HCT116 (cell line): ENCODE measurements at regions not wholly inside any gene's neighbourhood (a gene's known extent, or its start where the extent isn't known, plus 50 kb on each side); places are given as distances from the start of the nearest gene placed in this dataset.

Source experiments
- ATAC-seq: fragments of 200-7000 bp; cut with Tn5 transposase; 2 replicates; pipeline ENCODE4 v1.9.1; 2020; ENCODE audit warnings: mild to moderate bottlenecking, moderate library complexity
- BruUV-seq: library from RNA; stranded (reverse); fragments of 400-500 nt; replicated peaks from 2 replicates; lab custom pipeline; 2021; lab: Mats Ljungman, UMichigan
- CTCF ChIA-PET: fragments of 300-600 bp; sonication (Branson Sonifier 250); formaldehyde crosslinking; loops from one replicate; lab custom pipeline; 2021; ENCODE audit warnings: antibody characterized with exemption; lab: Charles Lee
- POLR2A ChIA-PET: fragments of 300-600, 350-600 bp; sonication (Branson Sonifier 250); formaldehyde crosslinking; loops from one replicate; lab custom pipeline; 2021; ENCODE audit warnings: antibody characterized with exemption; lab: Charles Lee
- RAD21 ChIA-PET, 2 experiments: fragments of 300-600 bp; sonication (Branson Sonifier 250); formaldehyde crosslinking; loops; one replicate each; lab custom pipeline; 2023; ENCODE audit warnings: low total read pairs in 2 of 2; ENCODE audit not compliant: uncharacterized antibody in 2 of 2, unreplicated experiment in 2 of 2, low non-redundant PET in 1 of 2; lab: Charles Lee
- DNase-seq: peaks from one replicate; pipeline ENCODE4 v3.0.0-alpha.2; 2010; ENCODE audit warnings: low read depth, low spot score
- H2AFZ ChIP-seq: fragments of 200-600 bp; shearing (Covaris generic), sonication (generic); 2 replicates; pipeline ENCODE4 v1.6.1; 2017; ENCODE audit warnings: low read depth, mixed run types, mixed read lengths, antibody characterized with exemption, low read length; ENCODE audit not compliant: poor library complexity, severe bottlenecking
- H3K27ac ChIP-seq: 2 replicates; pipeline ENCODE4 v1.5.1; 2012; ENCODE audit warnings: low read depth, low read length
- H3K27me3 ChIP-seq: fragments of 200-600 bp; sonication (generic); 2 replicates; pipeline ENCODE4 v1.6.1; 2016; ENCODE audit warnings: mixed run types, low read length, mixed read lengths; ENCODE audit not compliant: insufficient read depth
- H3K36me3 ChIP-seq, 2 experiments: fragments of 200-500 bp in 1 of 2; fragments of 200-600 bp in 1 of 2; sonication (Bioruptor generic) in 1 of 2; sonication (generic) in 1 of 2; 2 replicates each; pipeline versions ENCODE4 v1.5.1 to v1.6.1; 2014 to 2016; ENCODE audit warnings: low read length in 2 of 2, inconsistent platforms in 1 of 2, mixed read lengths in 1 of 2, mixed run types in 1 of 2; ENCODE audit not compliant: insufficient read depth in 2 of 2, control insufficient read depth in 1 of 2
- H3K4me1 ChIP-seq, 2 experiments: fragments of 200-600 bp in 1 of 2; sonication (generic) in 1 of 2; 2 replicates each; pipeline versions ENCODE4 v1.5.1 to v1.6.1; 2012 to 2017; ENCODE audit warnings: low read length in 2 of 2, inconsistent platforms in 1 of 2, mild to moderate bottlenecking in 1 of 2, mixed read lengths in 1 of 2, mixed run types in 1 of 2, moderate library complexity in 1 of 2; ENCODE audit not compliant: insufficient read depth in 2 of 2, control insufficient read depth in 1 of 2
- H3K4me2 ChIP-seq: fragments of 200-600 bp; sonication (generic); 2 replicates; pipeline ENCODE4 v1.6.1; 2017; ENCODE audit warnings: mixed run types, low read length, mixed read lengths
- H3K4me3 ChIP-seq, 2 experiments: fragments of 200-600 bp in 1 of 2; sonication (generic) in 1 of 2; replicated peaks in 1 of 2; 2 replicates each; pipeline ENCODE4 v1.5.1; 2011 to 2016; ENCODE audit warnings: low read length in 2 of 2, control low read depth in 1 of 2, low read depth in 1 of 2, mild to moderate bottlenecking in 1 of 2, mixed read lengths in 1 of 2, mixed run types in 1 of 2
- H3K79me2 ChIP-seq: fragments of 200-600 bp; sonication (generic); 2 replicates; pipeline ENCODE4 v1.6.1; 2017; ENCODE audit warnings: mild to moderate bottlenecking, mixed run types, low read length, moderate library complexity, mixed read lengths; ENCODE audit not compliant: insufficient read depth
- H3K9ac ChIP-seq: fragments of 200-600 bp; sonication (generic); 2 replicates; pipeline ENCODE4 v1.6.1; 2016; ENCODE audit warnings: low read length, mixed read lengths
- H3K9me2 ChIP-seq: fragments of 200-600 bp; sonication (generic), shearing (Covaris generic); 2 replicates; pipeline ENCODE4 v1.6.1; 2017; ENCODE audit warnings: mixed run types, mild to moderate bottlenecking, moderate library complexity; ENCODE audit not compliant: insufficient read depth
- H3K9me3 ChIP-seq, 2 experiments: fragments of 200-500 bp in 1 of 2; fragments of 200-600 bp in 1 of 2; sonication (Bioruptor generic) in 1 of 2; sonication (generic) in 1 of 2; 2 replicates each; pipeline ENCODE4 v1.6.1; 2014 to 2017; ENCODE audit warnings: low read length in 2 of 2, mixed read lengths in 2 of 2, inconsistent platforms in 1 of 2, low read depth in 1 of 2, mild to moderate bottlenecking in 1 of 2, mixed run types in 1 of 2, moderate library complexity in 1 of 2; ENCODE audit not compliant: control insufficient read depth in 1 of 2, insufficient read depth in 1 of 2
- H4K20me1 ChIP-seq: fragments of 200-600 bp; sonication (generic), shearing (Covaris generic); 2 replicates; pipeline ENCODE4 v1.6.1; 2017; ENCODE audit warnings: mixed run types, mild to moderate bottlenecking, moderate library complexity; ENCODE audit not compliant: insufficient read depth
- CEBPB ChIP-seq: IDR thresholded peaks from 2 replicates; pipeline ENCODE4 v1.6.1; 2012; ENCODE audit warnings: low read depth
- EGR1 ChIP-seq: IDR thresholded peaks from 2 replicates; pipeline ENCODE4 v1.6.1; 2012; ENCODE audit warnings: low read depth
- ELF1 ChIP-seq: IDR thresholded peaks from 2 replicates; pipeline ENCODE4 v1.6.1; 2012; ENCODE audit warnings: low read depth, borderline replicate concordance
- TCF7L2 ChIP-seq: IDR thresholded peaks from 2 replicates; pipeline ENCODE4 v1.7.0; 2011; ENCODE audit warnings: borderline replicate concordance, inconsistent platforms; ENCODE audit not compliant: insufficient read depth, insufficient read length; ENCODE audit errors: extremely low read depth
- YY1 ChIP-seq: IDR thresholded peaks from 2 replicates; pipeline ENCODE4 v1.6.1; 2011; ENCODE audit warnings: low read length, low read depth, moderate library complexity, mild to moderate bottlenecking; ENCODE audit not compliant: insufficient replicate concordance; ENCODE audit errors: extremely low read depth
- ZFX ChIP-seq: fragments of 450-650 bp; IDR thresholded peaks from 2 replicates; pipeline ENCODE4 v1.6.1; 2017
- ZNF274 ChIP-seq: fragments of 200-500 bp; sonication (Bioruptor generic); IDR thresholded peaks from 2 replicates; pipeline ENCODE4 v1.6.1; 2014; ENCODE audit warnings: mild to moderate bottlenecking, low read depth, low read length, inconsistent platforms
- intact Hi-C: fragments of 100-400 bp; cut with micrococcal nuclease; formaldehyde crosslinking; loops from 2 replicates; pipeline ENCODE4 v1.10.0; 2022
- TF ChIP-seq, protein P1 (sequence below): IDR thresholded peaks from 2 replicates; pipeline ENCODE4 v1.6.1; 2011; ENCODE audit warnings: mild to moderate bottlenecking, low read length, moderate library complexity; ENCODE audit not compliant: insufficient replicate concordance; ENCODE audit errors: extremely low read depth
- TF ChIP-seq, protein P2 (sequence below): IDR thresholded peaks from 2 replicates; pipeline ENCODE4 v1.6.1; 2012
- TF ChIP-seq, protein P3 (sequence below): IDR thresholded peaks from 2 replicates; pipeline ENCODE4 v1.6.1; 2012; ENCODE audit warnings: low read depth

DNA sequence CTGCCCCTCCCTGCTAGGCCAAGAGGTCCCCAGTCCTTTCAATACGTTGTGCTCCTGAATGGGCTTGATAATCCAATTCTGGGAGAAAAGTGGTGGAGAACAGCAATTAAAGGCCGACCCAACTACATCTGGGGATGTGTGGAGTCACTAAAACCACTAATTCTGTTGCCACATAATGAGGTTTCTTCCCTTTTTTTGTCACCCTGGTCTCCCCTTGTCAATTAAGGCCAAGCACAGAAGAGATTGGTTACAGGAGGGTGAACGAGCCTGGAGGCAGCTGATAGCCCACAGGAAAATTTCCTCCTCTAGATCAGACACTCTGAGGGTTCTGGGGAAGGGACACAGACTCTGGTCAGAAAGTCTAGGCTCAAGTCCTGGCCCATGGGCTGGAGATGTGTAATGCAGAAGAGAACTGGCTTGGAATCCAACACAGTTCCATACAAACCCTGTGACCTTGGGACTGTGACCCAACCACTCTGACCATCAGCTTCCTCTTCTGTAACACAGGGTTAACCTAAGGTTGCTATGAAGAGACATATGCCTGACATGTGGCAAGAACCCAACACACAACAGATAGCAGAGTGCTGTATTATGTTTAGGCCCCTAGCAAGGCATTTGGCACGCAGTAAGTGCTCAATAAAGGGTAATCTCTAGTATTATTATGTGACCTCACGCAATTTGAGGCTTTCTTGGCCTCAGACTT lies 146.4 kb downstream of the CHST1 start:
- 0 out of 2 replicates have a peak, but pooled peaks cover 6% of the 10 kb centered on the region for H3K27me3 ChIP-seq
- H3K36me3 ChIP-seq = no peaks in the 10 kb centered on the region
- H3K4me1 ChIP-seq = no peaks in the 10 kb centered on the region; a peak in 1 of 4 replicates
- ChIA-PET RAD21 (no interaction called here), POLR2A (no interaction called here), CTCF (no interaction called here)
- DNase-seq (no peak), ATAC-seq (no peak)
- H4K20me1 ChIP-seq = no peaks in the 10 kb centered on the region
- no peaks in the 10 kb centered on the region for H3K79me2 ChIP-seq
- H3K4me2 ChIP-seq = no peak overlapping the region
- H3K4me3 ChIP-seq = no peak overlapping the region
- H3K9me2 ChIP-seq = no peaks in the 10 kb centered on the region
- intact Hi-C loops = no loop called here
- TF ChIP-seq EGR1 (no peak), ZFX (no peak), ELF1 (no peak), ZNF274 (no peak), TCF7L2 (no peak), YY1 (no peak), CEBPB (no peak)
- TF ChIP-seq, protein P1, sequence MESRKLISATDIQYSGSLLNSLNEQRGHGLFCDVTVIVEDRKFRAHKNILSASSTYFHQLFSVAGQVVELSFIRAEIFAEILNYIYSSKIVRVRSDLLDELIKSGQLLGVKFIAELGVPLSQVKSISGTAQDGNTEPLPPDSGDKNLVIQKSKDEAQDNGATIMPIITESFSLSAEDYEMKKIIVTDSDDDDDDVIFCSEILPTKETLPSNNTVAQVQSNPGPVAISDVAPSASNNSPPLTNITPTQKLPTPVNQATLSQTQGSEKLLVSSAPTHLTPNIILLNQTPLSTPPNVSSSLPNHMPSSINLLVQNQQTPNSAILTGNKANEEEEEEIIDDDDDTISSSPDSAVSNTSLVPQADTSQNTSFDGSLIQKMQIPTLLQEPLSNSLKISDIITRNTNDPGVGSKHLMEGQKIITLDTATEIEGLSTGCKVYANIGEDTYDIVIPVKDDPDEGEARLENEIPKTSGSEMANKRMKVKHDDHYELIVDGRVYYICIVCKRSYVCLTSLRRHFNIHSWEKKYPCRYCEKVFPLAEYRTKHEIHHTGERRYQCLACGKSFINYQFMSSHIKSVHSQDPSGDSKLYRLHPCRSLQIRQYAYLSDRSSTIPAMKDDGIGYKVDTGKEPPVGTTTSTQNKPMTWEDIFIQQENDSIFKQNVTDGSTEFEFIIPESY = no peak
- TF ChIP-seq, protein P2, sequence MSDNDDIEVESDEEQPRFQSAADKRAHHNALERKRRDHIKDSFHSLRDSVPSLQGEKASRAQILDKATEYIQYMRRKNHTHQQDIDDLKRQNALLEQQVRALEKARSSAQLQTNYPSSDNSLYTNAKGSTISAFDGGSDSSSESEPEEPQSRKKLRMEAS = no peak
- TF ChIP-seq, protein P3, sequence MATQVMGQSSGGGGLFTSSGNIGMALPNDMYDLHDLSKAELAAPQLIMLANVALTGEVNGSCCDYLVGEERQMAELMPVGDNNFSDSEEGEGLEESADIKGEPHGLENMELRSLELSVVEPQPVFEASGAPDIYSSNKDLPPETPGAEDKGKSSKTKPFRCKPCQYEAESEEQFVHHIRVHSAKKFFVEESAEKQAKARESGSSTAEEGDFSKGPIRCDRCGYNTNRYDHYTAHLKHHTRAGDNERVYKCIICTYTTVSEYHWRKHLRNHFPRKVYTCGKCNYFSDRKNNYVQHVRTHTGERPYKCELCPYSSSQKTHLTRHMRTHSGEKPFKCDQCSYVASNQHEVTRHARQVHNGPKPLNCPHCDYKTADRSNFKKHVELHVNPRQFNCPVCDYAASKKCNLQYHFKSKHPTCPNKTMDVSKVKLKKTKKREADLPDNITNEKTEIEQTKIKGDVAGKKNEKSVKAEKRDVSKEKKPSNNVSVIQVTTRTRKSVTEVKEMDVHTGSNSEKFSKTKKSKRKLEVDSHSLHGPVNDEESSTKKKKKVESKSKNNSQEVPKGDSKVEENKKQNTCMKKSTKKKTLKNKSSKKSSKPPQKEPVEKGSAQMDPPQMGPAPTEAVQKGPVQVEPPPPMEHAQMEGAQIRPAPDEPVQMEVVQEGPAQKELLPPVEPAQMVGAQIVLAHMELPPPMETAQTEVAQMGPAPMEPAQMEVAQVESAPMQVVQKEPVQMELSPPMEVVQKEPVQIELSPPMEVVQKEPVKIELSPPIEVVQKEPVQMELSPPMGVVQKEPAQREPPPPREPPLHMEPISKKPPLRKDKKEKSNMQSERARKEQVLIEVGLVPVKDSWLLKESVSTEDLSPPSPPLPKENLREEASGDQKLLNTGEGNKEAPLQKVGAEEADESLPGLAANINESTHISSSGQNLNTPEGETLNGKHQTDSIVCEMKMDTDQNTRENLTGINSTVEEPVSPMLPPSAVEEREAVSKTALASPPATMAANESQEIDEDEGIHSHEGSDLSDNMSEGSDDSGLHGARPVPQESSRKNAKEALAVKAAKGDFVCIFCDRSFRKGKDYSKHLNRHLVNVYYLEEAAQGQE = no peak
- H3K27ac ChIP-seq = no peak overlapping the region
- no TSS peak for BruUV-seq
- no peak overlapping the region for H2AFZ ChIP-seq
- H3K9me3 ChIP-seq = no peaks in the 10 kb centered on the region
- H3K9ac ChIP-seq = no peak overlapping the region
